GM19468 (cell line): ENCODE measurements at regions not wholly inside any gene's neighbourhood (a gene's known extent, or its start where the extent isn't known, plus 50 kb on each side); places are given as distances from the start of the nearest gene placed in this dataset.
"Not testable (repeated sequence)": the region's sequence is repeated elsewhere in the genome, so short reads cannot be mapped to it uniquely, and the experiment has no call there.

Source experiments
- ATAC-seq: cut with Tn5 transposase; IDR thresholded peaks from one replicate; pipeline ENCODE4 v1.9.1; 2021; ENCODE audit warnings: mild to moderate bottlenecking, moderate library complexity, moderate number of reproducible peaks; ENCODE audit not compliant: unreplicated experiment; ENCODE audit errors: extremely low read depth

DNA sequence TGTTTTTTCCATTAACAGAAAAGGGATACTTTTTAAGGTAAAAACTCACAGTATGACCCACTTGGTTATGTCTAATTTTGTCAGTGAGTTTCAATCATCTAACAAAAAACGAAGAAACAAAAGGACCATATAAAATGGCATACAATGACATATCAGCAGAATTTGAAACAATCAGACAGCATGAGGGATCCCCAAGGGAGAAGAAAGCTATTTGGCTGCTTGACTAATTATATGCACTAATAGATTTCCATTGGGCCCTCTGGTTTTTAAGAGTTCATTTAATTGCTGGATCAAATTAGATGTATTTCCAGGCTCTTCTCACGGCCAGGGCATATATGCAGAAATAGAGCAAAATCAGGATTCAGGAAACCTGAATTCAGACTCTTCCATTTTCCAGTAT is 376.4 kb upstream of the GBE1 start:
- no peak for ATAC-seq

DNA sequence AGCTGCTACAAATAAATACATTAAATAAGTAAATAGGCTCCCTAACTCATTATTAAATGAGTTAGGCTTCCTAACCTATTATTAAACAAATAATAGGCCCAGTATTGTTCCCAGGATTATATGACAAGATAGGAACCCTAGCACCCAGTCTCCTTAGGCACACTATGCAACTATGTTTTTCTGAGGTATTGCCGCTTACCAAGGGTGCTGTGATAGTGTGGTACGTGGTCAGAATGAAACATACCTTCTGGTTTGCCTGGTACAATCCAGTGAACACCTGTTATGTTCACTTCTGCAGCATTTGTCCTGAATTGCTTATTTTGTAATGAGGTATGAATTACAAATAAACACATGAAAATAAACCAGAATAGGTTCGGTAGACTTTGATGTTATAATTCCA is 375.6 kb upstream of the GBE1 start:
- ATAC-seq: no peak

DNA sequence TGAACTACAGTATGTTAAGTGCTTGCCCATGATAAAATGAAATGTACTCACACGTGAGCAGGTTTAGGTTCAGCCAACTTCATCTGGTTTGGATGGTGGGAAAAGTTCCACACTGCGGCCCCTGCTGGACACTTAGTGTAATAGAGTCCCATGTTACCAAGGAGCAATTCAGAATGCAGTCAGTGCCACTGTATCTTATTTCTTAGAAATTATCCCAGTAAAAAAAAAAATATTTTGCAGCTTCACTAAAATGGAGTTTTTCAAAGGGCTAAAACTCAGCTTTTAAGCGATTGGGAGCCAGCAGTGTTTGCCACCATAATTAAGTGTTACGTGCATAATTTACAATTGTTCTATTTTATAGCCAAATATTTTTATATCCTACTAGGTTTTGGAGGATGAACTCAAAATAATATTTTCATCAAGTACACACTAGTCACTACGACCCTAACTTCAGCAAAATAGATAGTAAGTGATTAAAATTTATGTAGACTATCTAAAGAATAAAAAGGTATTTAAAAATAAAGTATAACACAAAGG is 371.7 kb upstream of the GBE1 start:
- peak; percentile 31 for ATAC-seq

DNA sequence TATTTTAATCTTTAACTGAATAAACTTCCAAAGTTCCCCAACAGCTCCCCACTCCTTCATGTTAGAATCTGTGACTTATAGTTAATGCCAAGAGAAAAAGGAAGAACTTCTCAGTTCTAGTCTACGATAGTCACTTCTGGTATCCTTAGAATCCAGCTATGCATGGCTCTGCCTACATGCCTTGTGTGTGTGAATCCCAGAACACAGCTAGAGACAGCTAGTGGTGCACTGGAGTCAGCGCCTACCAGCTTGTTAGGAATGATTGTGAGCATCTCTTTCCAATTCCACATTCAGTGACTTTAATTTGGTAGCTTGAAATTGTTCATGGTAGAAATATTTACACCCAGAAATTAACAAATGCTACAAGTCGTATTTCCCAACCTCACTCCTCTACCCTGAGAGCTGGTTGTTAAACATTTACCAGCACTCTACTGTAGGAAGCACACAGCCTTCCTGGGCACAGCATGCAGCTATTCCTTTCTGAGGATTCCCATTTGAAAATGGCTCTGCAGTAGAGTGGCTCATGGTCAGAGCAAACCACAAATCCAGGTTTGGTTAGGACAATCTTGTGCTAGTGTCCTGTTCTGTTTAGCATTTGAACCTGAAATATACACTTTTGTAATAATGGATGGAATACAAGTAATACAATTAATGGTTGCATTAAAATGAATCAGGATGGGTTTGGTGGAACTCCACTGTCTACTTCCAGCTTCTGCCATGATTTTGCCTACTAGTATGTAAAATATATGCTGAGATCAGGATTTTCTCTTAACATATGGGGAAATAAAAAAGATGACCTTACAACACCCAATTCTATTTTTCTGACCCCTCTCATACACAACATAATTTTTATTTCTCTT is 371.0 kb upstream of the GBE1 start:
- ATAC-seq: no peak

DNA sequence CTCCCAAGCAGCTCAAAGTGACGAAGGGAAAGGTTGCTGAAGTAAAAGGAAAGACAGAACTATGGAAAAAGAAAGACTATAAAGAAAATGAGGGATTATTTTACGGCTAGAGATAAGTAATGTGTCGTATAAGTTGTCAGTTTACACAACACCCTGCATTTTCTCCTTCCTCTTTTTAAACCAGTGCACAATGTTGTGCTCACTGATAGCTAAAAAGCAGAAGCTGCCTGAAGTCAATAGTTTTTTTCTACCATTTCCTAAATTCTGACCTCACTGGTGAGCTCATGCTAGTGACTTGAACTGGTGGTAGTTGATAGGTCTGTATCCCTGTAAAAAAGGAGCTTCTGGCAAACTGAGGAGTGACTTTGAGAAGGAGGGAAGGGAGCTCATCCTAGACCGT is 368.6 kb upstream of the GBE1 start:
- ATAC-seq: no peak

DNA sequence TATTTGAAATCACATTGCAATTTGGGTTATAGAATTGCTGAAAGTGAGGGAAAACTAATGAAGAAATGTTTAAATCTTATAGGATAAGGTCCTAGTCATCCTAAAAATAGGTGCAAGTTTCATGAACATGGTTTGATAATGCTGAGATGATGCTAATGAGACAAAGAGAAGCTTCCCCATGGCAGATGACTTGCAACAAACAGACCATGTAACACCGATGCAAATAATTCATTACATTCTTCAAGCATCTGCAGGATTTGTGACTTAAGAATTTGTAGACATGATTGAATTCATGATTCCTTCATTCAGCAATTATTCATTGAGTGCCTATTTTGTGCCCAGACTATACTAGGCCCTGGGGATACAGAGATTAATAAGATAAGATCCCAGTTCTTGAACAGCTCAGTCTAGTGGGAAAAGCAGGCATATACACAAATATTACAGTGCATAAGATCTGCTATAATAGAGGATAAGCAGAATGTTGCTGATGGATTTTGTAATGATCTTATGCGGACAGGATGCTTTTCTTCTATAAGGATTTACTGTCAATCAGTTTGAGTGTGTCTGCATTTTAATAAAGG is 367.9 kb upstream of the GBE1 start:
- no peak for ATAC-seq

- ATAC-seq: no peak
Measured at GRCh38 chr3:82128271-82128670, 366.8 kb upstream of the GBE1 start.

- no peak for ATAC-seq
Measured at GRCh38 chr3:82122554-82123345, 361.3 kb upstream of the GBE1 start.

GRCh38 chr3:82114589-82114988 is 353.1 kb upstream of the GBE1 start:
- no peak for ATAC-seq

- not testable (repeated sequence) for ATAC-seq
Measured at GRCh38 chr3:82110721-82111120, 349.3 kb upstream of the GBE1 start.

DNA sequence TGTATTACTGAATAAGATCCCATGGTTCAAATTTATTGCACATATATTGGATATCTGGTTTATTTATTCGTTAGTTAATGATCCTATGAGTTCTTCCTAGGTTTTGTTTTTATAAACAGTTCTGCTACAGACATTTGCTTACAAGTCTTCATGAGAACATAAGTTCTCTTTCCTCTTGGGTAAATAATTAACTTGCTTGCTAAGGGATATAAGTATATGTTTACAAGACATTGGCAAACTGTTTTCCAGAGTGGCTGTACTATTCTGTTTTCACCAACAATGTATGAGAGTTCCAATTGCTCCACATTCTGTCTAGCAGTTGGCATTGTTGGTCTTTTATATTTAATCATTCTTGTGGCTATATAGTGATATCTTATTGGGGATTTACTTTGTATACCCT is 341.8 kb upstream of the GBE1 start:
- no peak for ATAC-seq

- no peak for ATAC-seq
Measured at GRCh38 chr3:82100378-82100777, 338.9 kb upstream of the GBE1 start.

- no peak for ATAC-seq
Measured at GRCh38 chr3:82093641-82094040, 332.2 kb upstream of the GBE1 start.

- ATAC-seq: no peak
Measured at GRCh38 chr3:82088749-82089148, 327.3 kb upstream of the GBE1 start.

DNA sequence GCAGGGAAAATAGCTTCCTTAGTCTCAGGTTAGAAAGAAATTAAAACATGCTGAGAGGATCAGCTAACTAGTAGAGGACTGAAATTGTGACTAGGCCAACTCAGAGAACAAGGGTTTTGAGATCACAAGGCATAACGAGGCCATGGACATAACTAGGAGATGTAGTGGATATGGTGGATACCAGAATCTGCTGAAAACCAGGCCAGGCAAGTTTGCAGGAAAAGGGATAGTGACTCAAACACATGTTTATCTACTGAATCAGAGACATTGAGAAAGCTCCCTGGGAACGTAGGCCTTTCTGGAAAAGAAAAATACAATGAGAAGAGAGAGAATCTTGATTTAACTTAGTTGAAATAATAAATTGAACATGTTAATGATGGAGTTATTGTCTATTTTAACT is 326.5 kb upstream of the GBE1 start:
- ATAC-seq: no peak

GRCh38 chr3:82085851-82086475 is 324.5 kb upstream of the GBE1 start:
- no peak for ATAC-seq

DNA sequence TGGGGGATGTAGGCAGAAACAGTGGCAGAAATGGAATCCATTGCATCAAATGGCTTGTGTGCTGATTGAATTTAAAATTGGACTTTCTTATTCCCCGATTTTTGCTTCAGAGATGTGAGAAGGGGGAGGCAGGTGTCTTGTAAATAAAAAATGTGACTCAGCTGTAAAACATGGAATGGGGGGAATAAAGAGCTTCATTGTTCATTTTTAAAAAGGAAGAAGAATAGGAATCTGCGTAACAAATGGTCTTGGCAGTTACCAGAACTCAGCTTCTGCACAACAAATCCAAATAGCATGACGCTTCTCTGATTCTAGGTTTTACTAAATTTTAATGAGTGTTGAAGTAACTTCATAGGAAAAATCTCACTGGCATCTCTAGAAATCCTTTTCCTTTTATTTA is 323.9 kb upstream of the GBE1 start:
- ATAC-seq: no peak

GRCh38 chr3:82084824-82085223 is 323.4 kb upstream of the GBE1 start:
- ATAC-seq: no peak

GRCh38 chr3:82082796-82083195 is 321.4 kb upstream of the GBE1 start:
- ATAC-seq: no peak

GRCh38 chr3:82081351-82081750 is 319.9 kb upstream of the GBE1 start:
- ATAC-seq: no peak
